ENCODE measurements at regions not wholly inside any gene's neighbourhood (a gene's known extent, or its start where the extent isn't known, plus 50 kb on each side); places are given as distances from the start of the nearest gene placed in this dataset.

- TF ChIP-seq RNF2 (IDR thresholded peaks at IDR 0.05; ENCODE audit: borderline replicate concordance, low read depth) (no peak), BHLHE40 (IDR thresholded peaks at IDR 0.05; ENCODE audit: low read depth, low read length) (no peak)
Observed at GRCh38 chr3:81216192-81216591, 545.3 kb downstream of the GBE1 start (continued).

DNA sequence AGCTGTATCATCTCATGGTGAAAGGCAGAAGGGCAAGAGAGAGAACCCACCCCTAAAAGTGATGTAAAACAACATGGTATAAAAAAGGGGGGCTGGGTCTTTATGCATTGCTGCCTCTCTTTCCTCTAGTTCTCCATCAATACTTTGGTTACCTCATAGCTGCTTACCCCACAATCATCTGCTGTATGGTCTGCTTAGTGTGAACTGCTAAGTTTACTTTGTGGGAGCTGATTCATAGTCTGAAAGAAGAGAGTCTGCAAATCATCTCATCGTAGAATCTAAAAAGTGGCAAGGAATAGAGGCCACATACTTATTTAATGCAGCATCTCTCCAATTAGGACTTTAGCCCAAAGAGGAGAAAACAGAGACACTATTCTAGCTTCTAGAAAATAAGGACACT is 546.8 kb downstream of the GBE1 start:
- CTCF ChIA-PET: no interaction called here

DNA sequence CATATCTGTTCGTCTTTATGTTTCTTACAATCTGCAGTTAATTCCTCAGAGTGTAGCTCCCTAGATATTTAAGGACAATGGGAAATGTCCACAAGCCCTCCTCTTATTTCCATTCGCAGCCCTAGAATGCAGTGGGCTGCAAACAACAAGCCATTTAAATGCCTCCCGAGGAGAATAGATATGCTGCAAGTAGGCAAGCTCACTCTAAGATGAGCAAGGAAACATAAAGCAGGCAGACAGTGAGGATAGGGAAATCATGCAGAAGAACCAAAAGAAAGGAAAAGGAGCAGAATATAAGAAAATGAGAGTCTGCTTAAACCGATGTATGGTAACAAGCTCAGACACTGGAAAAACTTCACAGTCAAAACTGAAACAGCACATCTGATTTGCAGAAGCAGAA is 561.9 kb downstream of the GBE1 start:
- no peak for FAIRE-seq
- H3K4me1 ChIP-seq: no peaks in the 10 kb centered on the region
- no peak overlapping the region for H3K4me2 ChIP-seq
- H3K27ac ChIP-seq: no peak overlapping the region
- POLR2A ChIA-PET: no interaction called here
- CTCF ChIA-PET: no interaction called here
- H3K4me3 ChIP-seq: no peak overlapping the region
- WGBS (ENCODE audit: missing lambda C conversion rate): 22% methylated on average over 4 of the region's 4 CpGs
- no peak for TF ChIP-seq HOXB13 (CRISPR knock-in tag; IDR thresholded peaks at IDR 0.05; ENCODE audit: low read depth)
- no peak for TF ChIP-seq ZFP36 (IDR thresholded peaks at IDR 0.05; ENCODE audit: borderline replicate concordance, partially characterized antibody)
- no peak for TF ChIP-seq SREBF2 (IDR thresholded peaks at IDR 0.05)
- TF ChIP-seq MAZ (IDR thresholded peaks at IDR 0.05; ENCODE audit: borderline replicate concordance, low read depth, low read length): no peak
- no peak for TF ChIP-seq KDM1A (IDR thresholded peaks at IDR 0.05; ENCODE audit: low read depth)
- no peak for TF ChIP-seq FOSL2 (IDR thresholded peaks at IDR 0.05)
- TF ChIP-seq FOSL2 (CRISPR knock-in tag; IDR thresholded peaks at IDR 0.05): no peak
- no peak for TF ChIP-seq HEYL (CRISPR knock-in tag; IDR thresholded peaks at IDR 0.05)
- no peak for TF ChIP-seq GATA3 (IDR thresholded peaks at IDR 0.05; ENCODE audit: borderline replicate concordance)
- no peak for TF ChIP-seq JUNB (IDR thresholded peaks at IDR 0.05)
- H3K9me3 ChIP-seq: no peaks in the 10 kb centered on the region
- ATAC-seq: no peak
- no peak for DNase-seq (ENCODE audit: low read depth in 1 of 2, low spot score in 1 of 2)

More for the DNA sequence above, 546.8 kb downstream of the GBE1 start:
- 26% methylated on average over 1 of the region's 1 CpG for WGBS (ENCODE audit: missing lambda C conversion rate)
- Histone ChIP-seq H3K4me1 (peaks cover 10% of the 10 kb centered on the region; the same call in 2 of the 3 replicates), H3K27ac (no peak overlapping the region), H3K4me2 (no peak overlapping the region), H3K4me3 (no peak overlapping the region), H3K9me3 (no peaks in the 10 kb centered on the region)
- FAIRE-seq (no peak), ATAC-seq (no peak), DNase-seq (ENCODE audit: low read depth in 1 of 2, low spot score in 1 of 2) (no peak)
- POLR2A ChIA-PET: no interaction called here
- TF ChIP-seq ESRRA (IDR thresholded peaks at IDR 0.05; ENCODE audit: borderline replicate concordance, low read length) (no peak), HOXB5 (CRISPR knock-in tag; IDR thresholded peaks at IDR 0.05) (no peak), FOSL2 (IDR thresholded peaks at IDR 0.05) (no peak), FOSL2 (CRISPR knock-in tag; IDR thresholded peaks at IDR 0.05) (no peak), RNF2 (IDR thresholded peaks at IDR 0.05; ENCODE audit: borderline replicate concordance, low read depth) (no peak), HMGXB4 (CRISPR knock-in tag; IDR thresholded peaks at IDR 0.05; ENCODE audit: borderline replicate concordance) (no peak), RCOR1 (IDR thresholded peaks at IDR 0.05; ENCODE audit: low read depth, low read length) (no peak), ZFP36 (IDR thresholded peaks at IDR 0.05; ENCODE audit: borderline replicate concordance, partially characterized antibody) (no peak), CTCF (IDR thresholded peaks at IDR 0.05) (no peak), CBX2 (IDR thresholded peaks at IDR 0.05; ENCODE audit: borderline replicate concordance, low read depth) (no peak), NPAS2 (CRISPR knock-in tag; IDR thresholded peaks at IDR 0.05; ENCODE audit: borderline replicate concordance) (no peak)

DNA sequence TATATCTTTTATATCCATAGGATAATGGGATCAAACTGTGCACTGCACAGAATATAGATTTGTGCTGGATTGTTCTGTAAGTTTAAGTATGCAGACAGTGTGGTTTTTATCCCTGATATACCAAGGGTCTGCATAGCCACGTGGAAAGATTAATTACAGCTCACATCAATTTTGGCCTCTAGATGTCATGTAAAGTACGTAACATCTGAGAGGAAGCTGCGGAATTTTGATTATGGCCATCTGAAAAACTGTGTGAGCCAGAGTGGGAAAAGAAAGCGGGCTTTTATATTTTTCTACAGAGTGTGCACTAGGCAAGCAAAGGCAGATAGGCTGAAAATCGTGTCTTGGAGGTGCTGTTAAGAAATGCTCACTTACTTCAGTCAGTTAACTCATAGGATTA is 562.7 kb downstream of the GBE1 start:
- ChIA-PET CTCF (no interaction called here), POLR2A (no interaction called here)
- Histone ChIP-seq H3K4me3 (no peak overlapping the region), H3K4me2 (no peak overlapping the region), H3K4me1 (no peaks in the 10 kb centered on the region), H3K9me3 (no peaks in the 10 kb centered on the region), H3K27ac (no peak overlapping the region)
- TF ChIP-seq FOXS1 (CRISPR knock-in tag; IDR thresholded peaks at IDR 0.05) (no peak), CBX2 (IDR thresholded peaks at IDR 0.05; ENCODE audit: borderline replicate concordance, low read depth) (no peak), RAD21 (conservative IDR thresholded peaks at IDR 0.05 in 1 of 2, IDR thresholded peaks at IDR 0.05 in 1 of 2) (0 out of 5 replicates have a peak, but pooled peaks of 1 of the 2 experiments have one; percentile 2)
- 16% methylated on average over 5 of the region's 5 CpGs for WGBS (ENCODE audit: missing lambda C conversion rate)
- ATAC-seq: no peak
- DNase-seq (ENCODE audit: low read depth in 1 of 2, low spot score in 1 of 2): no peak
- FAIRE-seq: no peak

Measured in A549 (cell line).